ENCODE measurements at regions not wholly inside any gene's neighbourhood (a gene's known extent, or its start where the extent isn't known, plus 50 kb on each side); places are given as distances from the start of the nearest gene placed in this dataset.
A peak's percentile ranks its signal among the peaks of the same experiment; 100 is the strongest.

GRCh38 chr14:26395726-26396125 is 202.1 kb downstream of the NOVA1 start:
- no peak for ATAC-seq (ENCODE audit: low FRiP score)
- TF ChIP-seq, protein P1, sequence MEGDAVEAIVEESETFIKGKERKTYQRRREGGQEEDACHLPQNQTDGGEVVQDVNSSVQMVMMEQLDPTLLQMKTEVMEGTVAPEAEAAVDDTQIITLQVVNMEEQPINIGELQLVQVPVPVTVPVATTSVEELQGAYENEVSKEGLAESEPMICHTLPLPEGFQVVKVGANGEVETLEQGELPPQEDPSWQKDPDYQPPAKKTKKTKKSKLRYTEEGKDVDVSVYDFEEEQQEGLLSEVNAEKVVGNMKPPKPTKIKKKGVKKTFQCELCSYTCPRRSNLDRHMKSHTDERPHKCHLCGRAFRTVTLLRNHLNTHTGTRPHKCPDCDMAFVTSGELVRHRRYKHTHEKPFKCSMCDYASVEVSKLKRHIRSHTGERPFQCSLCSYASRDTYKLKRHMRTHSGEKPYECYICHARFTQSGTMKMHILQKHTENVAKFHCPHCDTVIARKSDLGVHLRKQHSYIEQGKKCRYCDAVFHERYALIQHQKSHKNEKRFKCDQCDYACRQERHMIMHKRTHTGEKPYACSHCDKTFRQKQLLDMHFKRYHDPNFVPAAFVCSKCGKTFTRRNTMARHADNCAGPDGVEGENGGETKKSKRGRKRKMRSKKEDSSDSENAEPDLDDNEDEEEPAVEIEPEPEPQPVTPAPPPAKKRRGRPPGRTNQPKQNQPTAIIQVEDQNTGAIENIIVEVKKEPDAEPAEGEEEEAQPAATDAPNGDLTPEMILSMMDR (IDR thresholded peaks at IDR 0.05), result no peak
- no peak for DNase-seq (ENCODE audit: low spot score)

DNA sequence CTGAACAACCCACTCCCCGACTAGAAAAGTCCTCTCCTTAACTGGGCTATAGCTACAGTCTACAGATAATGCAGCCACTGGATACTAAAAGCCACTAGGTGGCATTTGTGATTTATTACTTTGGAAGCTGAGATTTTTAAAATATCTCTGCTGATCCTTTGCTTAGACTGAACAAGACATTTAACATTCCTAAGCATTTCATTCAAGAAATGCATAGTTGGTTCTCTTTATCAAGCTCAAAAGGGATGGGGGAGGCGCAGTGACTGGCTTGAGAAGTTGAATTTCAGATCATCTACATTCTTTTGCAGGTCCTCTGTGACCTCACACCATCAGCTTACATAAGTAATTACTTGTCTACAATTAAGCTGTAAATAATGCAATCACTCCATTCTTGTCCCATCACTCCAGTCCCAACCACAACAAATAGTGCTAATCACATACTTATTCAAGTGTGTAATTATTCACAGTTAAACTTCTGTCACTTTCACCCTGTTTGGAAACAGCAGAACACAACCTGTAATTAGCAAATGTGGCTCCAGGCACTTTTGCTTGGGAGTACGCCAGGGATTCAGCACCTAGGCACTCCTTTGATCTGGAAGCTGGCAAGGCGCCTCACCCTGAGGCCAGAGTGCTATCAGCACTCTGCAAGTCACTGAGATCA is 203.6 kb downstream of the NOVA1 start:
- DNase-seq (ENCODE audit: low spot score) (no peak), ATAC-seq (ENCODE audit: low FRiP score) (no peak)
- TF ChIP-seq, protein P1 (IDR thresholded peaks at IDR 0.05), result no peak

DNA sequence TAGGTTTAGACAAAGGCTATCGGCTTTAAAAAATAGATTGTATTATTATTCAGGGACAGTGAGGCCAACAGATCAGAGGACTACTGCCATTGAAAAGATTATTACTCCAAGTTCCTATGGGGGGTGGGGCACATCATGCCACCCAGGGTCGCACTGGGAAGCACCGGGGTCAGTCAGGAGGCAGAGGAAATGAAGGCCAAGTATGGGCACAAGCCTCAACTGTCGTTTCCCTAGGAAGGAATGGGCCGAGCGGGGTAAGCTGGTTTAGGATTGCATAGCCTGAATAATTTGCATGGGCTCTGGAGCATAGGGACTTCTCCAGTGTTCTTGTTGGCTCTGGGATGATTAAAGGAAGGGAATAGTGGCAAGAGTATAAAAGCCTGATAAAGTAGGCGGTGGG is 205.3 kb downstream of the NOVA1 start:
- DNase-seq (ENCODE audit: low spot score) (no peak), ATAC-seq (ENCODE audit: low FRiP score) (no peak)
- TF ChIP-seq, protein P1 (IDR thresholded peaks at IDR 0.05), result no peak

DNA sequence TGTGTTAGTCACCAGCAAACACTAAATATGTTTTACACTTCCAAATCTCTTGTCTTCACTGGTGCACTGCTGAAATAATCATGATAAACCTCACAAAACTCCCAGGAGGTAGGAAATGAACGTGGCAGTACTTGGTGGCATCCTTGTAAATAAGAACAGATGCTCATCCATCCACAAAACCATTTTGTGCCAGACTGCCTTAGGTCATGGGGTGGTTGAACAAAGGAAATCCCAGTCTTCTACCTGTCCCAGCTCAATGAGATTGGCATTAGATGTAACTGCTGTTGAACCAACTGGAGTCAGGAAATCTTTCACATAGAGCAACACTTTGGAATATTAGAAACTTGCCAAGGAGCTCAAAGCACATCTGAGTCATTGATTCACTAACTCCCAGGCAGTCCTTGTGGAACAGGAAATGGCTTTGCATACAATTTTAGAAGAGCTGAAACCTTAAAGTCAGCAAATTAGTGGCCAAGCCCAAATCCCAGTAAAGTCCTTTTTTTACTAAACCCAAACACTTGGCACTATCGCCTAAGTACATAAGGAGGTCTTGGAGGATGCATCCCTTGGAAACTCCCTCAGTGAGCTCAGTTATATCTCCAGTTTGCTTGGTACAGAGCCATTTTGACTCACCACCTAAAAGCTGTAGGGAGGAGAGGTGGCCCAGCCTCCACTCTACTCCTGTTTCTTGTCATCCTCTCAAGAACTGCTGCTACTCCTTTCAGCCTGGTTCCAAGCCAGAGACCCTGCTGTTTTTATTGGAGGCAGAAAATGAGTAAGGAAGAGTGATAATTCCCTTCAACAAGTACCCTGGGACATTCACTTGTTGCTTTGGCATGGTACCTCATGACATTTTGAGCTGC is 208.0 kb downstream of the NOVA1 start:
- no peak for DNase-seq (ENCODE audit: low spot score)
- TF ChIP-seq, protein P1 (IDR thresholded peaks at IDR 0.05), result no peak
- ATAC-seq (ENCODE audit: low FRiP score), result peak; percentile 81

GRCh38 chr14:26385310-26385709 is 212.5 kb downstream of the NOVA1 start:
- no peak for DNase-seq (ENCODE audit: low spot score)

DNA sequence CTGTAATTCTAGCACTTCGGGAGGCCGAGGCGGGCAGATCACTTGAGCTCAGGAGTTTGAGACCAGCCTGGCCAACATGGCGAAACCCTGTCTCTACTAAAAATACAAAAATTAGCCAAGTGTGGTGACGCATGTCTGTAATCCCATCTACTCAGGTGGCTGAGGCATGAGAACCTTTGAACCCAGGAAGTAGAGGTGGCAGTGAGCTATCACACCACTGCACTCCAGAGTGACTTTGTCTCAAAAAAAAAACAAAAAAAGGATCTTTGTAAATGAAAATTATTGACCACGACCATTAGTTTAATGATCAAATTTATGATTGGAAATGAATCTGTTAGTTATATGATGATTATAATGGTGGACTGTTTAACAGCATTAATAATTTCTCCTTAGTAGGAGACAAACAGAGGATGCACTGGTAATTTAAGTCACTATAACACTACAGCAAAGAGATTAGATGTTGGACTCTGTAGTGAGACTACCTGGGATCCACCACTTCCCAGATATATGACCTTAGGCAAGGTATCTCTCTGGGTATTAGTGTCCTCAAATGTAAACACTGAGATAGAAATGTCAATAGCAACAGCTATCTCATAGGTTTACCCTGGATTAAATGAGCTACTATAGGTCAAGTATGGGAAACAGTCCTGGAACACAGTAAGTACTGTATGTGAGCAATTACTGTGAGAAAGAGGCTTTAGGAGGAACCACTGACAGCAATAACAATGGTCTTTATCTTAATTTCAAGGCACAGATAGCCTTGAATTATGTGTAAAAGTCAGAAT is 214.7 kb downstream of the NOVA1 start:
- no peak for ATAC-seq (ENCODE audit: low FRiP score)
- no peak for DNase-seq (ENCODE audit: low spot score)

More at GRCh38 chr14:26385310-26385709, 212.5 kb downstream of the NOVA1 start:
- no peak for ATAC-seq (ENCODE audit: low FRiP score)
- TF ChIP-seq, protein P1 (IDR thresholded peaks at IDR 0.05), result no peak

More for the DNA sequence above, 214.7 kb downstream of the NOVA1 start:
- TF ChIP-seq, protein P1 (IDR thresholded peaks at IDR 0.05), result no peak

Data from omental fat pad (tissue), 3 donors.